Endothelial cell of umbilical vein (primary cell): ENCODE measurements at regions not wholly inside any gene's neighbourhood (a gene's known extent, or its start where the extent isn't known, plus 50 kb on each side); places are given as distances from the start of the nearest gene placed in this dataset.
"Not testable (repeated sequence)": the region's sequence is repeated elsewhere in the genome, so short reads cannot be mapped to it uniquely, and the experiment has no call there.

Experiments used
- BruUV-seq: library from RNA; stranded (reverse); fragments of 400-500 nt; replicated peaks from 2 replicates; lab custom pipeline; 2021; lab: Mats Ljungman, UMichigan
- CTCF ChIA-PET: fragments of 300-600, 350-600 bp; sonication (Branson Sonifier 250); formaldehyde crosslinking; loops from one replicate; lab custom pipeline; 2021; ENCODE audit warnings: antibody characterized with exemption, inconsistent platforms; lab: Charles Lee
- POLR2A ChIA-PET: fragments of 300-600, 350-600 bp; sonication (Branson Sonifier 250); formaldehyde crosslinking; loops from one replicate; lab custom pipeline; 2021; ENCODE audit warnings: antibody characterized with exemption, inconsistent platforms; lab: Charles Lee
- DNase-seq: peaks from one replicate; pipeline ENCODE4 v3.0.0-alpha.2; 2011; ENCODE audit warnings: low read depth, low spot score
- FAIRE-seq: peaks from 2 replicates; lab custom pipeline; 2011; peaks lifted over from hg19 to GRCh38; lab: Jason Lieb, UNC
- H2AFZ ChIP-seq: 2 replicates; pipeline ENCODE4 v1.6.0; 2012; ENCODE audit warnings: low read depth, low read length, control low read depth, inconsistent platforms
- H3K27ac ChIP-seq: 2 replicates; pipeline ENCODE4 v1.5.1; 2011; ENCODE audit warnings: low read depth, mild to moderate bottlenecking, control low read depth, low read length, moderate library complexity; ENCODE audit not compliant: insufficient read depth
- H3K27me3 ChIP-seq, 2 experiments: 2 replicates each; pipeline versions ENCODE4 v1.6.0 to v1.6.1; 2011; ENCODE audit warnings: low read length in 2 of 2, mixed read lengths in 1 of 2; ENCODE audit not compliant: control insufficient read depth in 2 of 2, insufficient read depth in 2 of 2
- H3K36me3 ChIP-seq, 2 experiments: 2 replicates in 1 of 2; 3 replicates in 1 of 2; pipeline ENCODE4 v1.5.1; 2011; ENCODE audit warnings: low read length in 2 of 2, mild to moderate bottlenecking in 1 of 2, moderate library complexity in 1 of 2; ENCODE audit not compliant: control insufficient read depth in 2 of 2, insufficient read depth in 2 of 2; ENCODE audit errors: extremely low read depth in 1 of 2
- H3K4me1 ChIP-seq: 3 replicates; pipeline ENCODE4 v1.5.1; 2011; ENCODE audit warnings: mild to moderate bottlenecking, low read length; ENCODE audit not compliant: control insufficient read depth, insufficient read depth; ENCODE audit errors: extremely low read depth
- H3K4me2 ChIP-seq: 2 replicates; pipeline ENCODE4 v1.6.1; 2011; ENCODE audit warnings: low read length, control low read depth, mixed read lengths; ENCODE audit not compliant: insufficient read depth
- H3K4me3 ChIP-seq, 3 experiments: fragments of 200-600 bp in 1 of 3; sonication (generic), shearing (Covaris generic) in 1 of 3; replicated peaks in 1 of 3; 2 replicates each; pipeline ENCODE4 v1.5.1; 2011 to 2016; ENCODE audit warnings: control low read depth in 3 of 3, low read length in 3 of 3, mild to moderate bottlenecking in 2 of 3, inconsistent platforms in 1 of 3, low read depth in 1 of 3, moderate library complexity in 1 of 3; ENCODE audit not compliant: insufficient read depth in 1 of 3
- H3K79me2 ChIP-seq: 2 replicates; pipeline ENCODE4 v1.6.0; 2012; ENCODE audit warnings: low read length, inconsistent platforms; ENCODE audit not compliant: control insufficient read depth, insufficient read depth
- H3K9ac ChIP-seq: replicated peaks from 2 replicates; pipeline ENCODE3; 2011; ENCODE audit warnings: low read length, control low read depth; ENCODE audit not compliant: insufficient read depth; ENCODE audit errors: extremely low read depth
- H3K9me1 ChIP-seq: replicated peaks from 3 replicates; pipeline ENCODE4 v1.6.0; 2011; ENCODE audit warnings: mild to moderate bottlenecking, low read length; ENCODE audit not compliant: control insufficient read depth, insufficient read depth; ENCODE audit errors: extremely low read depth
- H3K9me3 ChIP-seq: replicated peaks from 2 replicates; pipeline ENCODE4 v1.5.1; 2012; ENCODE audit warnings: low read length, inconsistent platforms; ENCODE audit not compliant: control insufficient read depth, insufficient read depth
- H4K20me1 ChIP-seq: replicated peaks from 2 replicates; pipeline ENCODE3; 2011; ENCODE audit warnings: mild to moderate bottlenecking, low read length; ENCODE audit not compliant: control insufficient read depth, insufficient read depth; ENCODE audit errors: extremely low read depth
- dilution Hi-C: fragments of 300-500 bp; cut with MboI; formaldehyde crosslinking; loops from one replicate; pipeline ENCODE4 v1.15.0; 2019; ENCODE audit warnings: low sequenced_read_pairs; ENCODE audit not compliant: extremely low pct_ligation_motif_present
- intact Hi-C: fragments of 100-400 bp; cut with micrococcal nuclease; formaldehyde crosslinking; loops from one replicate; pipeline ENCODE4 v1.10.0; 2022

DNA sequence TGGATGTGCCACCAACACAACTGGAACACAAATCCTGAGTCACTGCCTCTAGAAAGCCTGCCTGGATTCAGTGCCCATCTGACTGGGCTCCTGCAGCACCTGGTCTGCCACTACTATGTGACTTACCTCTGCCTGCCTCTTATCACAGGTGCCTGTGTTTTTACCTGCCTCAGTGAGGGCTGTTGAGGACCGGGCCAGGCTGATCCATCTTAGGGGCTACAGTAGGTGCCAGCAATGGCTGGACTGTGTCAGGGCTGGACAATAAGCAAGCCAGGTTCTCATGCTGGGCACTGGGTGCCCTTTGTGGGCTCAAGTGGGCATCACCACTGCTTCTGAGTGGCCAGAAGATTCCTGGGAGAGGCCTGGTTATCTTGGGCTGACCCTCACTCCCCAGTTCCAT is 948.6 kb upstream of the TPTE start:
- H4K20me1 ChIP-seq, BruUV-seq, POLR2A ChIA-PET, H2AFZ ChIP-seq, dilution Hi-C loops, H3K36me3 ChIP-seq, H3K4me2 ChIP-seq, H3K9me1 ChIP-seq, H3K4me3 ChIP-seq, FAIRE-seq, H3K9ac ChIP-seq, H3K79me2 ChIP-seq, H3K27ac ChIP-seq, DNase-seq, intact Hi-C loops, H3K9me3 ChIP-seq, CTCF ChIA-PET, H3K27me3 ChIP-seq, H3K4me1 ChIP-seq: not testable (repeated sequence)

DNA sequence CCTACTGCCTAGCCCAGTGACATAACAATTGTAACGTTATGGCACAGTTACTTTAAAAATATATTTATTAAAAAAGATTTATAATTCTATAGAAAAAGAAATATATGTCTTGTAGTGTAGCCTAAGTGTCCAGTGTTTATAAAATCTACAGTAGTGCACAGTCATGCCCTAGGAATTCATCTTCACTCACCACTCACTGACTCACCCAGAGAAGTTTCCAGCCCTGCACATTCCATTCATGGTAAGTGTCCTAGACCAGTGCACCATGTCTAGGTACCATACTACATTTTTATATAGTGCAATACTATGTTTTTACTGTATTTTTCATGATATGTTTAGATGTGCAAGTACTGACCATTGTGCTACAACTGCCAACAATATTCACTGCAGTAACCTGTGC is 947.9 kb upstream of the TPTE start:
- H2AFZ ChIP-seq, H3K9me3 ChIP-seq, H3K4me2 ChIP-seq, H3K9me1 ChIP-seq, H3K36me3 ChIP-seq, H4K20me1 ChIP-seq, dilution Hi-C loops, POLR2A ChIA-PET, H3K27me3 ChIP-seq, FAIRE-seq, H3K9ac ChIP-seq, H3K27ac ChIP-seq, CTCF ChIA-PET, H3K4me1 ChIP-seq, BruUV-seq, DNase-seq, intact Hi-C loops, H3K79me2 ChIP-seq, H3K4me3 ChIP-seq: not testable (repeated sequence)

DNA sequence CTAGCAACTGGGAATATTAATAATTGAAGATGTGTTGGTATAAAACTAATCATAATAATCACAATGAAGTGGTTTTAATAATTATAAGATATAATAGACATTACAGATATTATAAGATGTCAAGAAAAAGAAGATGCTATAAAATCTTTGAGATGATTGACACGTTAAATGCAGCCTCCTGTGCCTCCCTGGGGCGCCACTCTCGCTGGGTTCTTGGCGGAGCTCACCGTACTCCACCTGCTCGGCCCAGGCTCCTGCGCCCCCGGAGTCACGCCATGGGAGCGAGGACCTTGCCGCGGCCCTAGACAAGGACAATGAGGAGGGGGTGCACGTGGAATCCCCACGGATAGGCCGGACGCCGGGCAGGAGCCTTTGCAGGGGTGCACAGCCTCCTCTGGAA is 942.1 kb upstream of the TPTE start:
- H4K20me1 ChIP-seq, H3K27me3 ChIP-seq, DNase-seq, H3K4me3 ChIP-seq, H3K9me3 ChIP-seq, BruUV-seq, POLR2A ChIA-PET, FAIRE-seq, CTCF ChIA-PET, intact Hi-C loops, H3K9ac ChIP-seq, H3K9me1 ChIP-seq, H3K79me2 ChIP-seq, H3K4me2 ChIP-seq, H3K36me3 ChIP-seq, dilution Hi-C loops, H2AFZ ChIP-seq, H3K4me1 ChIP-seq, H3K27ac ChIP-seq: not testable (repeated sequence)

DNA sequence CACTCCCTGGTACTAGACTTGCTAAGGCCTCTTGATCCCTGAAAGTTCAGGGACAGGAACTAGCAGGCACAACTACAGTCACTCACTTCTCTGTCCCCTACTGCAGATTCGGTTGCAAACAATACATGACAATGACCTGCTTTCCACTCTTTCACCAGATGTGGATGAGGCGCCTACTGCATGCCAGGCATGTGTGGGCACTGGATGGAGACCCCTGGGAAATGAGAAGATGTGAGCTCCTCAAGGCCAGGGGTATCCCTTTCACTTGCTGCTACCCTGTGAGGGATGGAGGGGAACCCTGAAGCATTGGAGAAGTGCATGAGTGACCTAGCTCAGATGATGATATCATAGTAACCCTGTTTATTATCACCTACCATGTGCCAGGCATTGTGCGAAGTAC is 933.4 kb upstream of the TPTE start:
- H3K9ac ChIP-seq, H3K4me1 ChIP-seq, H2AFZ ChIP-seq, H3K4me2 ChIP-seq, BruUV-seq, CTCF ChIA-PET, dilution Hi-C loops, POLR2A ChIA-PET, FAIRE-seq, H3K79me2 ChIP-seq, H3K4me3 ChIP-seq, H3K27ac ChIP-seq, H3K27me3 ChIP-seq, H3K9me3 ChIP-seq, DNase-seq, H4K20me1 ChIP-seq, H3K9me1 ChIP-seq, H3K36me3 ChIP-seq, intact Hi-C loops: not testable (repeated sequence)
